ENCODE measurements at regions not wholly inside any gene's neighbourhood (a gene's known extent, or its start where the extent isn't known, plus 50 kb on each side); places are given as distances from the start of the nearest gene placed in this dataset.
A peak's percentile ranks its signal among the peaks of the same experiment; 100 is the strongest.
"Not testable (repeated sequence)": the region's sequence is repeated elsewhere in the genome, so short reads cannot be mapped to it uniquely, and the experiment has no call there.

- intact Hi-C loops (cut with DNase I); DNase-seq; H3K27ac ChIP-seq; H3K4me3 ChIP-seq; H3K27me3 ChIP-seq; H3K36me3 ChIP-seq; H3K9me3 ChIP-seq: not testable (repeated sequence)
- peak in 1 of 4 donors; percentile 6 for TF ChIP-seq POLR2AphosphoS5 (IDR thresholded peaks at IDR 0.05)
- WGBS, 2 donors: 83 to 89% methylated on average over 2 of the region's 2 CpGs
- H3K4me1 ChIP-seq: peaks cover 0 to 11% (median 4%) of the 10 kb centered on the region in 4 donors
Measured at GRCh38 chr2:111497270-111497669, 376.6 kb downstream of the BCL2L11 start.

GRCh38 chr2:111500536-111501062 is 379.9 kb downstream of the BCL2L11 start:
- WGBS, 2 donors: 77 to 86% methylated on average over 2 of the region's 3 CpGs
- intact Hi-C loops (cut with DNase I); DNase-seq; H3K27ac ChIP-seq; H3K4me3 ChIP-seq; H3K36me3 ChIP-seq; H3K27me3 ChIP-seq; H3K4me1 ChIP-seq; H3K9me3 ChIP-seq: not testable (repeated sequence)

- intact Hi-C loops (cut with DNase I); H3K9me3 ChIP-seq; H3K36me3 ChIP-seq; H3K4me3 ChIP-seq; H3K27me3 ChIP-seq; DNase-seq; H3K27ac ChIP-seq; H3K4me1 ChIP-seq: not testable (repeated sequence)
- WGBS, 2 donors: 0 to 69% methylated on average over 1 of the region's 5 CpGs
Measured at GRCh38 chr2:111503844-111504570, 380.0 kb downstream of the ANAPC1 start.

- not testable (repeated sequence) for DNase-seq
- WGBS, 2 donors: 86 to 89% methylated on average over 1 of the region's 2 CpGs
Measured at GRCh38 chr2:111504571-111504942, 379.4 kb downstream of the ANAPC1 start.

GRCh38 chr2:111505267-111505666 is 378.7 kb downstream of the ANAPC1 start:
- H3K27ac ChIP-seq; H3K4me1 ChIP-seq; DNase-seq; intact Hi-C loops (cut with DNase I); H3K36me3 ChIP-seq; H3K4me3 ChIP-seq; H3K27me3 ChIP-seq; H3K9me3 ChIP-seq: not testable (repeated sequence)
- 64 to 76% methylated on average over 5 of the region's 5 CpGs for WGBS, 2 donors

More at GRCh38 chr2:111504571-111504942, 379.4 kb downstream of the ANAPC1 start:
- H3K27ac ChIP-seq; H3K4me1 ChIP-seq; H3K9me3 ChIP-seq; H3K36me3 ChIP-seq; intact Hi-C loops (cut with DNase I); H3K27me3 ChIP-seq; H3K4me3 ChIP-seq: not testable (repeated sequence)

- H3K27ac ChIP-seq; H3K36me3 ChIP-seq; H3K27me3 ChIP-seq; H3K4me3 ChIP-seq; intact Hi-C loops (cut with DNase I); H3K9me3 ChIP-seq; DNase-seq; H3K4me1 ChIP-seq: not testable (repeated sequence)
- WGBS, 2 donors: 71 to 75% methylated on average over 4 of the region's 5 CpGs
Measured at GRCh38 chr2:111506936-111507335, 377.1 kb downstream of the ANAPC1 start.

- H3K27me3 ChIP-seq; intact Hi-C loops (cut with DNase I); DNase-seq; H3K27ac ChIP-seq; H3K9me3 ChIP-seq; H3K4me3 ChIP-seq; H3K36me3 ChIP-seq; H3K4me1 ChIP-seq: not testable (repeated sequence)
- WGBS, 2 donors: 90 to 91% methylated on average over 6 of the region's 6 CpGs
Measured at GRCh38 chr2:111509225-111509869, 374.6 kb downstream of the ANAPC1 start.

GRCh38 chr2:111510384-111510783 is 373.6 kb downstream of the ANAPC1 start:
- H3K36me3 ChIP-seq; H3K27ac ChIP-seq; intact Hi-C loops (cut with DNase I); H3K4me3 ChIP-seq; DNase-seq; H3K4me1 ChIP-seq; H3K9me3 ChIP-seq; H3K27me3 ChIP-seq: not testable (repeated sequence)
- 41 to 71% methylated on average over 5 to 6 of the region's 6 CpGs for WGBS, 2 donors

GRCh38 chr2:111511062-111511461 is 372.9 kb downstream of the ANAPC1 start:
- H3K36me3 ChIP-seq; H3K27me3 ChIP-seq; H3K4me3 ChIP-seq; DNase-seq; H3K4me1 ChIP-seq; intact Hi-C loops (cut with DNase I); H3K27ac ChIP-seq; H3K9me3 ChIP-seq: not testable (repeated sequence)
- 59 to 76% methylated on average over 3 of the region's 3 CpGs for WGBS, 2 donors

GRCh38 chr2:111512378-111512777 is 371.6 kb downstream of the ANAPC1 start:
- H3K27me3 ChIP-seq; H3K4me3 ChIP-seq; H3K9me3 ChIP-seq; intact Hi-C loops (cut with DNase I); H3K27ac ChIP-seq; H3K4me1 ChIP-seq; DNase-seq; H3K36me3 ChIP-seq: not testable (repeated sequence)
- WGBS, 2 donors: 83 to 89% methylated on average over 2 of the region's 3 CpGs

GRCh38 chr2:111514138-111514537 is 369.9 kb downstream of the ANAPC1 start:
- H3K27ac ChIP-seq; intact Hi-C loops (cut with DNase I); DNase-seq; H3K4me1 ChIP-seq; H3K9me3 ChIP-seq; H3K27me3 ChIP-seq; H3K36me3 ChIP-seq; H3K4me3 ChIP-seq: not testable (repeated sequence)
- WGBS, 2 donors: 91 to 93% methylated on average over 3 of the region's 4 CpGs

- H3K9me3 ChIP-seq; H3K36me3 ChIP-seq; H3K27ac ChIP-seq; H3K4me3 ChIP-seq; H3K27me3 ChIP-seq; H3K4me1 ChIP-seq; intact Hi-C loops (cut with DNase I); DNase-seq: not testable (repeated sequence)
- WGBS, 2 donors: 14 to 63% methylated on average over 1 of the region's 2 CpGs
Measured at GRCh38 chr2:111517050-111517720, 366.8 kb downstream of the ANAPC1 start.

- 64 to 65% methylated on average over 2 of the region's 2 CpGs for WGBS, 2 donors
- DNase-seq; H3K27ac ChIP-seq; H3K9me3 ChIP-seq; H3K36me3 ChIP-seq; H3K4me1 ChIP-seq; H3K27me3 ChIP-seq; H3K4me3 ChIP-seq; intact Hi-C loops (cut with DNase I): not testable (repeated sequence)
Measured at GRCh38 chr2:111517721-111518053, 366.3 kb downstream of the ANAPC1 start.

Data from sigmoid colon (tissue), 6 donors.